Transverse colon (tissue), 4 donors: ENCODE measurements at regions not wholly inside any gene's neighbourhood (a gene's known extent, or its start where the extent isn't known, plus 50 kb on each side); places are given as distances from the start of the nearest gene placed in this dataset.
A peak's percentile ranks its signal among the peaks of the same experiment; 100 is the strongest.

Experiments
- EP300 ChIP-seq: sonication (generic); formaldehyde crosslinking; IDR thresholded peaks from one replicate; pipeline ENCODE4 v1.6.1; 2017; ENCODE audit warnings: antibody characterized with exemption, low read depth
- POLR2AphosphoS5 ChIP-seq, 3 donors: sonication (generic); formaldehyde crosslinking; IDR thresholded peaks; one replicate each; pipeline ENCODE4 v1.6.1; 2016; ENCODE audit warnings: antibody characterized with exemption in 3 of 3
- TF ChIP-seq, protein P1 (sequence below), 5 experiments: fragments of 200-600 bp in 3 of 5; fragments of 450-650 bp in 2 of 5; sonication (generic) in 3 of 5; IDR thresholded peaks; 1 replicate in 2 of 5; 2 replicates in 3 of 5; pipeline ENCODE4 v1.5.1; 2016 to 2017; ENCODE audit warnings: antibody characterized with exemption in 5 of 5, inconsistent platforms in 3 of 5, mild to moderate bottlenecking in 2 of 5, moderate library complexity in 1 of 5

DNA sequence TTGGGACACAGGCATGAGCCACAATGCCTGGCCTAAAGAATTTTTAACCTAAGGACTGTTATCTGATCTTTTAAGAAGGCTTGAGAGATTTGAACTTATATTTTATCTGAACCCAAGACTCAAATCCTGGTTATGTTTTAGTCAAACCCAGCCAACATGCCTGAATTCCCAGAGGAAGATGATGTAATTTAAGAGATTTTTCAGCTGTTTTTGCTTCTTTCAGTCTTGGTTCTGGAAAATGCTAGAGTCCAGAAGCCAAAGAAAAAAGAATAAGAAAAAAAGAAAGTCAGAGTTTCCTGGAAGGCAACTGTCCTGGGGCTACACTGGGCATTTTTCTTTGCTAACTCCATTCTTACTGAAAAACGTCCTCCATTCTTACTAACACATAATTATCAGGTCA, 85.8 kb downstream of the SNX18 start:
- TF ChIP-seq, protein P1, sequence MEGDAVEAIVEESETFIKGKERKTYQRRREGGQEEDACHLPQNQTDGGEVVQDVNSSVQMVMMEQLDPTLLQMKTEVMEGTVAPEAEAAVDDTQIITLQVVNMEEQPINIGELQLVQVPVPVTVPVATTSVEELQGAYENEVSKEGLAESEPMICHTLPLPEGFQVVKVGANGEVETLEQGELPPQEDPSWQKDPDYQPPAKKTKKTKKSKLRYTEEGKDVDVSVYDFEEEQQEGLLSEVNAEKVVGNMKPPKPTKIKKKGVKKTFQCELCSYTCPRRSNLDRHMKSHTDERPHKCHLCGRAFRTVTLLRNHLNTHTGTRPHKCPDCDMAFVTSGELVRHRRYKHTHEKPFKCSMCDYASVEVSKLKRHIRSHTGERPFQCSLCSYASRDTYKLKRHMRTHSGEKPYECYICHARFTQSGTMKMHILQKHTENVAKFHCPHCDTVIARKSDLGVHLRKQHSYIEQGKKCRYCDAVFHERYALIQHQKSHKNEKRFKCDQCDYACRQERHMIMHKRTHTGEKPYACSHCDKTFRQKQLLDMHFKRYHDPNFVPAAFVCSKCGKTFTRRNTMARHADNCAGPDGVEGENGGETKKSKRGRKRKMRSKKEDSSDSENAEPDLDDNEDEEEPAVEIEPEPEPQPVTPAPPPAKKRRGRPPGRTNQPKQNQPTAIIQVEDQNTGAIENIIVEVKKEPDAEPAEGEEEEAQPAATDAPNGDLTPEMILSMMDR (IDR thresholded peaks at IDR 0.05): no peak
- peak in 1 of 3 donors; percentile 30 for TF ChIP-seq POLR2AphosphoS5 (IDR thresholded peaks at IDR 0.05)
- TF ChIP-seq EP300: no peak
